H9 (cell line): ENCODE measurements at regions not wholly inside any gene's neighbourhood (a gene's known extent, or its start where the extent isn't known, plus 50 kb on each side); places are given as distances from the start of the nearest gene placed in this dataset.

Experiments
- DNase-seq: peaks from one replicate; pipeline ENCODE4 v3.0.0-alpha.2; 2017
- H2AFZ ChIP-seq: one replicate; pipeline ENCODE4 v1.6.1; 2013; ENCODE audit warnings: mild to moderate bottlenecking, low read length, control low read depth, moderate library complexity
- H2AK5ac ChIP-seq: 2 replicates; pipeline ENCODE4 v1.6.1; 2013; ENCODE audit warnings: low read length, control low read depth, mixed read lengths; ENCODE audit not compliant: insufficient read length
- H2BK120ac ChIP-seq: one replicate; pipeline ENCODE4 v1.6.1; 2013; ENCODE audit warnings: low read depth, mild to moderate bottlenecking, low read length, control low read depth, inconsistent platforms; ENCODE audit not compliant: poor library complexity, severe bottlenecking
- H2BK12ac ChIP-seq: 2 replicates; pipeline ENCODE4 v1.6.1; 2013; ENCODE audit warnings: low read length, control low read depth, mixed read lengths, low read depth; ENCODE audit not compliant: insufficient read length
- H2BK15ac ChIP-seq: 2 replicates; pipeline ENCODE4 v1.6.1; 2013; ENCODE audit warnings: low read depth, low read length, control low read depth
- H2BK20ac ChIP-seq: one replicate; pipeline ENCODE4 v1.6.1; 2013; ENCODE audit warnings: low read depth, mild to moderate bottlenecking, low read length, control low read depth, inconsistent platforms; ENCODE audit not compliant: poor library complexity, severe bottlenecking
- H2BK5ac ChIP-seq: 2 replicates; pipeline ENCODE4 v1.6.1; 2013; ENCODE audit warnings: low read length, control low read depth, mixed read lengths; ENCODE audit not compliant: insufficient read length
- H3K14ac ChIP-seq: 2 replicates; pipeline ENCODE4 v1.6.1; 2013; ENCODE audit warnings: low read length, control low read depth; ENCODE audit not compliant: insufficient read depth
- H3K18ac ChIP-seq: 2 replicates; pipeline ENCODE4 v1.6.1; 2013; ENCODE audit warnings: low read depth, mild to moderate bottlenecking, mixed read lengths, low read length, control low read depth; ENCODE audit not compliant: insufficient read length
- H3K23ac ChIP-seq: 2 replicates; pipeline ENCODE4 v1.6.1; 2013; ENCODE audit warnings: low read length, control low read depth, mixed read lengths, low read depth; ENCODE audit not compliant: insufficient read length
- H3K23me2 ChIP-seq: 2 replicates; pipeline ENCODE4 v1.6.1; 2013; ENCODE audit warnings: low read depth, mild to moderate bottlenecking, mixed read lengths, low read length, control low read depth; ENCODE audit not compliant: insufficient read length, poor library complexity, severe bottlenecking
- H3K27ac ChIP-seq: 2 replicates; pipeline ENCODE4 v1.5.1; 2013; ENCODE audit warnings: low read length, control low read depth, mixed read lengths, low read depth; ENCODE audit not compliant: insufficient read length
- H3K27me3 ChIP-seq: 2 replicates; pipeline ENCODE4 v1.6.1; 2013; ENCODE audit warnings: low read length, control low read depth, inconsistent platforms; ENCODE audit not compliant: insufficient read depth
- H3K4ac ChIP-seq: 2 replicates; pipeline ENCODE4 v1.6.1; 2013; ENCODE audit warnings: low read depth, mild to moderate bottlenecking, control low read depth, inconsistent platforms, low read length, moderate library complexity
- H3K4me1 ChIP-seq: 2 replicates; pipeline ENCODE4 v1.6.1; 2013; ENCODE audit warnings: low read length, control low read depth, inconsistent platforms; ENCODE audit not compliant: insufficient read depth
- H3K4me2 ChIP-seq: 2 replicates; pipeline ENCODE4 v1.6.1; 2013; ENCODE audit warnings: low read length, control low read depth, mixed read lengths; ENCODE audit not compliant: insufficient read length, insufficient read depth
- H3K56ac ChIP-seq: 2 replicates; pipeline ENCODE4 v1.6.1; 2013; ENCODE audit warnings: low read depth, mild to moderate bottlenecking, mixed read lengths, low read length, control low read depth; ENCODE audit not compliant: insufficient read length
- H3K79me1 ChIP-seq: 2 replicates; pipeline ENCODE4 v1.6.1; 2013; ENCODE audit warnings: low read depth, mild to moderate bottlenecking, moderate library complexity, low read length, control low read depth, inconsistent platforms; ENCODE audit not compliant: insufficient read depth, poor library complexity, severe bottlenecking
- H3K79me2 ChIP-seq: 2 replicates; pipeline ENCODE4 v1.6.1; 2013; ENCODE audit warnings: low read length, control low read depth, inconsistent platforms; ENCODE audit not compliant: insufficient read depth
- H3K9ac ChIP-seq: 2 replicates; pipeline ENCODE4 v1.6.1; 2013; ENCODE audit warnings: low read length, control low read depth, mixed read lengths; ENCODE audit not compliant: insufficient read length; ENCODE audit errors: extremely low read depth
- H3K9me3 ChIP-seq: one replicate; pipeline ENCODE4 v1.6.1; 2013; ENCODE audit warnings: low read depth, low read length, inconsistent platforms; ENCODE audit not compliant: control insufficient read depth
- H3T11ph ChIP-seq: one replicate; pipeline ENCODE4 v1.6.1; 2013; ENCODE audit warnings: mild to moderate bottlenecking, low read length, control low read depth, inconsistent platforms
- H4K20me1 ChIP-seq: one replicate; pipeline ENCODE4 v1.6.1; 2013; ENCODE audit not compliant: control insufficient read depth, insufficient read length, insufficient read depth
- H4K5ac ChIP-seq: 2 replicates; pipeline ENCODE4 v1.6.1; 2013; ENCODE audit warnings: low read depth, mild to moderate bottlenecking, mixed read lengths, low read length, control low read depth; ENCODE audit not compliant: insufficient read length
- H4K8ac ChIP-seq: replicated peaks from 2 replicates; pipeline ENCODE4 v1.6.1; 2013; ENCODE audit warnings: low read length, control low read depth, mixed read lengths, low read depth; ENCODE audit not compliant: insufficient read length
- H4K91ac ChIP-seq: 2 replicates; pipeline ENCODE4 v1.6.1; 2013; ENCODE audit warnings: low read depth, mild to moderate bottlenecking, moderate library complexity, mixed read lengths, low read length, control low read depth; ENCODE audit not compliant: insufficient read length
- H3K27ac Mint-ChIP-seq, 3 experiments: 2 replicates in 2 of 3; 3 replicates in 1 of 3; pipeline ENCODE4 v1.8.0; 2020 to 2021; ENCODE audit warnings: mixed read lengths in 3 of 3, mild to moderate bottlenecking in 1 of 3, moderate library complexity in 1 of 3
- H3K27me3 Mint-ChIP-seq: 2 replicates; pipeline ENCODE4 v1.8.0; 2021; ENCODE audit warnings: low read depth, mild to moderate bottlenecking, moderate library complexity, mixed read lengths
- H3K36me3 Mint-ChIP-seq, 3 experiments: 2 replicates in 2 of 3; 3 replicates in 1 of 3; pipeline ENCODE4 v1.8.0; 2020 to 2021; ENCODE audit warnings: low read depth in 3 of 3, mixed read lengths in 3 of 3; ENCODE audit not compliant: insufficient read depth in 1 of 3
- H3K4me1 Mint-ChIP-seq, 2 experiments: 2 replicates each; pipeline ENCODE4 v1.8.0; 2020; ENCODE audit warnings: mixed read lengths in 2 of 2
- H3K4me3 Mint-ChIP-seq, 2 experiments: 2 replicates in 1 of 2; 3 replicates in 1 of 2; pipeline ENCODE4 v1.8.0; 2020 to 2021; ENCODE audit warnings: mild to moderate bottlenecking in 2 of 2, mixed read lengths in 2 of 2, moderate library complexity in 1 of 2
- H3K9me3 Mint-ChIP-seq, 2 experiments: 2 replicates in 1 of 2; 3 replicates in 1 of 2; pipeline ENCODE4 v1.8.0; 2020; ENCODE audit warnings: mild to moderate bottlenecking in 2 of 2, mixed read lengths in 2 of 2, moderate library complexity in 1 of 2
- WGBS: extraction: QIAGEN DNeasy Blood & Tissue Kit; methylation state at CpG from one replicate; pipeline ENCODE4 v1.1.7; 2013; ENCODE audit warnings: missing lambda C conversion rate, low lambda C conversion rate, mixed read lengths; ENCODE audit not compliant: insufficient read length; ENCODE audit errors: extremely low coverage; 5-methylcytosine and 5-hydroxymethylcytosine counted together
- TF ChIP-seq, protein P1 (sequence below): fragments of 200-600 bp; sonication (generic); conservative IDR thresholded peaks from 3 replicates; pipeline ENCODE4 v1.8.0; 2021; ENCODE audit warnings: antibody characterized with exemption, mild to moderate bottlenecking

DNA sequence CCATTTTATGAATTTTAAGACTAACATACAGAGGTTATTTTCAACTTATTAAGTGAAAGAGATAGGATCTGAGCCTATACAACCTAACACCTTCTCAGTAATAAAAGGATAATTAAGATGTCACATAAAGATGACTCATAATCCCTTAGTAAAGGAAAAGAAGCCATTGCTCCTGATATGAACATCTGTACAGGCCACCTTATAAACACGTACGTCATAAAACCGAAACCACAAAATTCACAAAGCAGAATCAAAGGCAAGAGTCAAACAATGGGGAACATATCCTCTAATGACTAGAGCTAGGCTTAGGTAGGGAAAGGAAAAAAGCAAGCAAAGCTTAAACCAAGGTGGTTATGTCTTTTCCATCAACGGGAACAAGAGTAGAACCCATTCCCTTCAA, 103.5 kb downstream of the KCNA4 start:
- Histone ChIP-seq H4K20me1 (no peaks in the 10 kb centered on the region), H3K4me1 (no peaks in the 10 kb centered on the region), H3K27ac (no peak overlapping the region), H3K4me2 (no peak overlapping the region), H2BK5ac (no peak overlapping the region), H3K23ac (no peak overlapping the region), H3K27me3 (no peaks in the 10 kb centered on the region), H3K23me2 (no peaks in the 10 kb centered on the region), H3K9me3 (no peaks in the 10 kb centered on the region), H3K18ac (no peak overlapping the region), H3K9ac (no peak overlapping the region), H2BK20ac (no peak overlapping the region), H4K91ac (no peak overlapping the region), H2BK12ac (no peak overlapping the region), H3K79me2 (no peaks in the 10 kb centered on the region), H2AK5ac (no peak overlapping the region), H3K79me1 (no peaks in the 10 kb centered on the region), H3K4ac (no peak overlapping the region), H2AFZ (no peak overlapping the region), H3K14ac (no peak overlapping the region), H2BK15ac (no peak overlapping the region), H4K8ac (no peak overlapping the region), H3T11ph (no peak overlapping the region), H3K56ac (no peak overlapping the region), H2BK120ac (no peak overlapping the region), H4K5ac (no peak overlapping the region)
- Mint-ChIP-seq H3K27me3 (no peaks in the 10 kb centered on the region; the same call in 1 of the 2 replicates), H3K4me1 (no peaks in the 10 kb centered on the region), H3K4me3 (no peak overlapping the region), H3K27ac (no peak overlapping the region), H3K9me3 (no peaks in the 10 kb centered on the region; a peak in 2 of 5 replicates), H3K36me3 (no peaks in the 10 kb centered on the region)
- no peak for DNase-seq
- WGBS, result no CpG with 5 or more reads among the region's 4 CpGs
- TF ChIP-seq, protein P1, sequence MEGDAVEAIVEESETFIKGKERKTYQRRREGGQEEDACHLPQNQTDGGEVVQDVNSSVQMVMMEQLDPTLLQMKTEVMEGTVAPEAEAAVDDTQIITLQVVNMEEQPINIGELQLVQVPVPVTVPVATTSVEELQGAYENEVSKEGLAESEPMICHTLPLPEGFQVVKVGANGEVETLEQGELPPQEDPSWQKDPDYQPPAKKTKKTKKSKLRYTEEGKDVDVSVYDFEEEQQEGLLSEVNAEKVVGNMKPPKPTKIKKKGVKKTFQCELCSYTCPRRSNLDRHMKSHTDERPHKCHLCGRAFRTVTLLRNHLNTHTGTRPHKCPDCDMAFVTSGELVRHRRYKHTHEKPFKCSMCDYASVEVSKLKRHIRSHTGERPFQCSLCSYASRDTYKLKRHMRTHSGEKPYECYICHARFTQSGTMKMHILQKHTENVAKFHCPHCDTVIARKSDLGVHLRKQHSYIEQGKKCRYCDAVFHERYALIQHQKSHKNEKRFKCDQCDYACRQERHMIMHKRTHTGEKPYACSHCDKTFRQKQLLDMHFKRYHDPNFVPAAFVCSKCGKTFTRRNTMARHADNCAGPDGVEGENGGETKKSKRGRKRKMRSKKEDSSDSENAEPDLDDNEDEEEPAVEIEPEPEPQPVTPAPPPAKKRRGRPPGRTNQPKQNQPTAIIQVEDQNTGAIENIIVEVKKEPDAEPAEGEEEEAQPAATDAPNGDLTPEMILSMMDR, result no peak
